Common myeloid progenitor, CD34-positive (primary cell): ENCODE measurements at regions not wholly inside any gene's neighbourhood (a gene's known extent, or its start where the extent isn't known, plus 50 kb on each side); places are given as distances from the start of the nearest gene placed in this dataset.

Source experiments
- CTCF ChIA-PET: fragments of 350-600 bp; sonication (Branson Sonifier 250); formaldehyde crosslinking; loops from one replicate; lab custom pipeline; 2021; ENCODE audit warnings: antibody characterized with exemption; lab: Charles Lee
- POLR2A ChIA-PET: fragments of 350-600 bp; sonication (Branson Sonifier 250); formaldehyde crosslinking; loops from one replicate; lab custom pipeline; 2021; ENCODE audit warnings: antibody characterized with exemption; lab: Charles Lee
- DNase-seq, 3 donors: peaks; one replicate each; pipeline versions ENCODE4 v3.0.0 to v3.0.0-alpha.2; 2013
- H3K27ac ChIP-seq, 2 experiments: 1 replicate in 1 of 2; 2 replicates in 1 of 2; pipeline ENCODE4 v1.7.0; 2013; ENCODE audit warnings: inconsistent platforms in 2 of 2, low read length in 2 of 2, mild to moderate bottlenecking in 2 of 2, low read depth in 1 of 2, moderate library complexity in 1 of 2; ENCODE audit not compliant: severe bottlenecking in 2 of 2, insufficient read depth in 1 of 2, poor library complexity in 1 of 2
- H3K27me3 ChIP-seq, 5 experiments: replicated peaks in 2 of 5; 1 replicate in 3 of 5; 2 replicates in 2 of 5; pipeline versions ENCODE4 v1.6.1 to v1.7.0; 2013; ENCODE audit warnings: low read length in 4 of 5, mild to moderate bottlenecking in 2 of 5, moderate library complexity in 2 of 5, inconsistent platforms in 1 of 5; ENCODE audit not compliant: insufficient read depth in 5 of 5, control insufficient read depth in 4 of 5
- H3K36me3 ChIP-seq, 4 experiments: 1 replicate in 2 of 4; 2 replicates in 2 of 4; pipeline versions ENCODE4 v1.6.1 to v1.7.0; 2013; ENCODE audit warnings: low read length in 3 of 4, control low read depth in 1 of 4, mild to moderate bottlenecking in 1 of 4; ENCODE audit not compliant: control insufficient read depth in 4 of 4, insufficient read depth in 4 of 4
- H3K4me1 ChIP-seq, 4 experiments: 1 replicate in 3 of 4; 2 replicates in 1 of 4; pipeline versions ENCODE4 v1.6.1 to v1.7.1; 2013; ENCODE audit warnings: low read length in 3 of 4, mild to moderate bottlenecking in 3 of 4, control low read depth in 1 of 4, inconsistent platforms in 1 of 4, moderate library complexity in 1 of 4; ENCODE audit not compliant: control insufficient read depth in 4 of 4, insufficient read depth in 4 of 4; ENCODE audit errors: control extremely low read depth in 1 of 4
- H3K4me3 ChIP-seq, 7 experiments: 1 replicate in 4 of 7; 2 replicates in 3 of 7; pipeline versions ENCODE4 v1.5.1 to v1.7.0; 2013; ENCODE audit warnings: mild to moderate bottlenecking in 7 of 7, low read length in 6 of 7, moderate library complexity in 6 of 7, inconsistent platforms in 2 of 7, low read depth in 2 of 7, control low read depth in 1 of 7; ENCODE audit not compliant: insufficient read depth in 4 of 7, control insufficient read depth in 1 of 7; ENCODE audit errors: extremely low read depth in 1 of 7
- H3K9me3 ChIP-seq, 5 experiments: 1 replicate in 4 of 5; 2 replicates in 1 of 5; pipeline versions ENCODE4 v1.6.1 to v1.7.1; 2013; ENCODE audit warnings: low read length in 4 of 5, mild to moderate bottlenecking in 2 of 5, inconsistent platforms in 1 of 5, low read depth in 1 of 5, moderate library complexity in 1 of 5; ENCODE audit not compliant: control insufficient read depth in 4 of 5, insufficient read depth in 2 of 5; ENCODE audit errors: control extremely low read depth in 1 of 5
- WGBS: methylation state at CpG from one replicate; pipeline ENCODE4 v1.1.5; 2013; ENCODE audit not compliant: insufficient coverage; 5-methylcytosine and 5-hydroxymethylcytosine counted together

- WGBS = 100% methylated on average over 1 of the region's 3 CpGs
These were observed 109.6 kb downstream of the ELAPOR2 start for GRCh38 chr7:86949779-86950260.

GRCh38 chr7:86949052-86949778 lies 110.2 kb downstream of the ELAPOR2 start:
- Histone ChIP-seq H3K4me3 (no peak overlapping the region), H3K9me3 (no peaks in the 10 kb centered on the region), H3K4me1 (no peaks in the 10 kb centered on the region), H3K27me3 (no peaks in the 10 kb centered on the region), H3K36me3 (no peaks in the 10 kb centered on the region), H3K27ac (no peak overlapping the region)
- POLR2A ChIA-PET = no interaction called here
- WGBS = 98% methylated on average over 6 of the region's 7 CpGs
- CTCF ChIA-PET = interaction anchor here (2.0 kb wide), 1 partner anchor 22 kb away, joined by 8 read pairs; no protein-coding TSS in a partner anchor
- no peak for DNase-seq

More at GRCh38 chr7:86949779-86950260, 109.6 kb downstream of the ELAPOR2 start:
- CTCF ChIA-PET = interaction anchor here (0.8 to 1.7 kb wide), 2 partner anchors 8 to 109 kb away, joined by 3 to 5 read pairs; partner anchors contain the start of gene ELAPOR2
- Histone ChIP-seq H3K27ac (no peak overlapping the region), H3K27me3 (no peaks in the 10 kb centered on the region), H3K4me1 (no peaks in the 10 kb centered on the region), H3K4me3 (no peak overlapping the region), H3K36me3 (no peaks in the 10 kb centered on the region), H3K9me3 (no peaks in the 10 kb centered on the region)
- POLR2A ChIA-PET = no interaction called here
- no peak for DNase-seq

- DNase-seq = no peak
- H3K9me3 ChIP-seq = no peaks in the 10 kb centered on the region
- H3K27ac ChIP-seq = no peak overlapping the region
- no peak overlapping the region for H3K4me3 ChIP-seq
- no peaks in the 10 kb centered on the region for H3K4me1 ChIP-seq
- no peaks in the 10 kb centered on the region for H3K27me3 ChIP-seq
- POLR2A ChIA-PET = no interaction called here
- WGBS = 100% methylated on average over 1 of the region's 1 CpG
- H3K36me3 ChIP-seq = no peaks in the 10 kb centered on the region
- CTCF ChIA-PET = interaction anchor here (0.6 to 2.0 kb wide), 3 partner anchors 21 to 199 kb away, joined by 3 to 8 read pairs (median 3); no protein-coding TSS in a partner anchor
These were observed 111.5 kb downstream of the ELAPOR2 start for GRCh38 chr7:86947929-86948328.

GRCh38 chr7:86943447-86943846 lies 116.0 kb downstream of the ELAPOR2 start:
- DNase-seq = no peak

GRCh38 chr7:86942995-86943394 lies 116.5 kb downstream of the ELAPOR2 start:
- H3K36me3 ChIP-seq = no peaks in the 10 kb centered on the region
- CTCF ChIA-PET = interaction anchor here (1.3 to 4.7 kb wide), 3 partner anchors 13 to 209 kb away, joined by 3 to 40 read pairs (median 4); partner anchors contain the start of gene DMTF1
- H3K27ac ChIP-seq = no peak overlapping the region
- H3K4me1 ChIP-seq = no peaks in the 10 kb centered on the region
- no peaks in the 10 kb centered on the region for H3K27me3 ChIP-seq
- no peak for DNase-seq
- no peaks in the 10 kb centered on the region for H3K9me3 ChIP-seq
- 80% methylated on average over 2 of the region's 2 CpGs for WGBS
- POLR2A ChIA-PET = no interaction called here
- no peak overlapping the region for H3K4me3 ChIP-seq

More at GRCh38 chr7:86943447-86943846, 116.0 kb downstream of the ELAPOR2 start:
- H3K4me3 ChIP-seq = no peak overlapping the region
- H3K27ac ChIP-seq = no peak overlapping the region
- no peaks in the 10 kb centered on the region for H3K4me1 ChIP-seq
- H3K36me3 ChIP-seq = no peaks in the 10 kb centered on the region
- CTCF ChIA-PET = interaction anchor here (1.5 to 4.7 kb wide), 2 partner anchors 13 to 205 kb away, joined by 4 to 40 read pairs; no protein-coding TSS in a partner anchor
- WGBS = no CpG with 5 or more reads among the region's 1 CpG
- no peaks in the 10 kb centered on the region for H3K9me3 ChIP-seq
- POLR2A ChIA-PET = no interaction called here
- H3K27me3 ChIP-seq = no peaks in the 10 kb centered on the region

GRCh38 chr7:86942081-86942480 lies 117.4 kb downstream of the ELAPOR2 start:
- H3K4me3 ChIP-seq = no peak overlapping the region
- no peaks in the 10 kb centered on the region for H3K4me1 ChIP-seq
- no peak for DNase-seq
- peaks cover 0 to 3% (median 0%) of the 10 kb centered on the region in 4 experiments for H3K36me3 ChIP-seq
- WGBS = no CpG with 5 or more reads among the region's 2 CpGs
- ChIA-PET POLR2A (no interaction called here), CTCF (interaction anchor here (0.9 to 4.7 kb wide), 7 partner anchors 8 to 210 kb away, joined by 3 to 40 read pairs (median 4); partner anchors contain the start of gene DMTF1)
- no peaks in the 10 kb centered on the region for H3K27me3 ChIP-seq
- no peak overlapping the region for H3K27ac ChIP-seq
- H3K9me3 ChIP-seq = no peaks in the 10 kb centered on the region
